PC-3 (cell line): ENCODE measurements at regions not wholly inside any gene's neighbourhood (a gene's known extent, or its start where the extent isn't known, plus 50 kb on each side); places are given as distances from the start of the nearest gene placed in this dataset.

ENCODE experiments used
- ATAC-seq: fragments of 200-7000 bp; cut with Tn5 transposase; 2 replicates; pipeline ENCODE4 v1.9.1; 2020; ENCODE audit warnings: mild to moderate bottlenecking, moderate library complexity
- BruUV-seq: library from RNA; stranded (reverse); fragments of 400-500 nt; replicated peaks from 2 replicates; lab custom pipeline; 2021; lab: Mats Ljungman, UMichigan
- CTCF ChIA-PET: fragments of 300-600 bp; sonication (Branson Sonifier 250); formaldehyde crosslinking; loops from one replicate; lab custom pipeline; 2022; ENCODE audit warnings: antibody characterized with exemption; lab: Charles Lee
- POLR2A ChIA-PET: fragments of 300-600 bp; sonication (Branson Sonifier 250); formaldehyde crosslinking; loops from one replicate; lab custom pipeline; 2022; ENCODE audit warnings: antibody characterized with exemption; ENCODE audit not compliant: unreplicated experiment; lab: Charles Lee
- DNase-seq: peaks from one replicate; pipeline ENCODE4 v3.0.0-alpha.2; 2015
- H2AFZ ChIP-seq: fragments of 300-600 bp; sonication (generic); 2 replicates; pipeline ENCODE4 v1.6.0; 2016; ENCODE audit warnings: antibody characterized with exemption, low read length
- H3F3A ChIP-seq: fragments of 300-600 bp; sonication (generic); one replicate; pipeline ENCODE4 v1.6.0; 2017; ENCODE audit warnings: antibody characterized with exemption, low read length, control low read depth, mild to moderate bottlenecking; ENCODE audit not compliant: unreplicated experiment
- H3K27ac ChIP-seq: fragments of 300-600 bp; sonication (generic); 2 replicates; pipeline ENCODE4 v1.5.1; 2016; ENCODE audit warnings: mild to moderate bottlenecking, low read length
- H3K27me3 ChIP-seq: fragments of 300-600 bp; sonication (generic); 2 replicates; pipeline ENCODE4 v1.6.1; 2016; ENCODE audit warnings: low read length, mixed read lengths
- H3K36me3 ChIP-seq: fragments of 300-600 bp; sonication (generic); 2 replicates; pipeline ENCODE4 v1.6.1; 2016; ENCODE audit warnings: low read depth, mixed run types, low read length, mixed read lengths
- H3K4me1 ChIP-seq: fragments of 300-600 bp; sonication (generic); 2 replicates; pipeline ENCODE4 v1.5.1; 2016; ENCODE audit warnings: low read length; ENCODE audit not compliant: insufficient read depth
- H3K4me2 ChIP-seq: fragments of 300-600 bp; sonication (generic); 2 replicates; pipeline ENCODE4 v1.6.0; 2016; ENCODE audit warnings: low read length
- H3K4me3 ChIP-seq: fragments of 300-600 bp; sonication (generic); 2 replicates; pipeline ENCODE4 v1.5.1; 2016; ENCODE audit warnings: mild to moderate bottlenecking, low read length, mixed read lengths
- H3K79me2 ChIP-seq: fragments of 300-600 bp; sonication (generic); 2 replicates; pipeline ENCODE4 v1.6.1; 2017; ENCODE audit warnings: low read length, mixed read lengths
- H3K9ac ChIP-seq: fragments of 300-600 bp; sonication (generic); 2 replicates; pipeline ENCODE4 v1.6.0; 2016; ENCODE audit warnings: mild to moderate bottlenecking, low read length
- H3K9me2 ChIP-seq: fragments of 300-600 bp; sonication (generic); replicated peaks from 2 replicates; pipeline ENCODE4 v1.6.1; 2016; ENCODE audit warnings: mixed run types, low read length, mixed read lengths
- H3K9me3 ChIP-seq: fragments of 300-600 bp; sonication (generic); 2 replicates; pipeline ENCODE4 v1.6.1; 2016; ENCODE audit warnings: low read length, mixed read lengths
- H4K20me1 ChIP-seq: fragments of 300-600 bp; sonication (generic); 2 replicates; pipeline ENCODE4 v1.6.1; 2016; ENCODE audit warnings: low read length, mixed read lengths
- EZH2 ChIP-seq: fragments of 300-600 bp; sonication (generic); IDR thresholded peaks from one replicate; pipeline ENCODE4 v1.6.1; 2017; ENCODE audit warnings: antibody characterized with exemption, mild to moderate bottlenecking, low read length; ENCODE audit not compliant: unreplicated experiment
- EZH2phosphoT487 ChIP-seq: fragments of 300-600 bp; sonication (generic); IDR thresholded peaks from 2 replicates; pipeline ENCODE4 v1.6.1; 2018; ENCODE audit warnings: mild to moderate bottlenecking, antibody characterized with exemption, low read length, borderline replicate concordance
- intact Hi-C: fragments of 100-400 bp; cut with micrococcal nuclease; formaldehyde crosslinking; loops from 2 replicates; pipeline ENCODE4 v1.9.0; 2023
- TF ChIP-seq, protein P1 (sequence below): fragments of 300-600 bp; sonication (generic); conservative IDR thresholded peaks from 2 replicates; pipeline ENCODE4 v1.5.1; 2017; ENCODE audit warnings: antibody characterized with exemption, low read depth, mild to moderate bottlenecking, low read length

DNA sequence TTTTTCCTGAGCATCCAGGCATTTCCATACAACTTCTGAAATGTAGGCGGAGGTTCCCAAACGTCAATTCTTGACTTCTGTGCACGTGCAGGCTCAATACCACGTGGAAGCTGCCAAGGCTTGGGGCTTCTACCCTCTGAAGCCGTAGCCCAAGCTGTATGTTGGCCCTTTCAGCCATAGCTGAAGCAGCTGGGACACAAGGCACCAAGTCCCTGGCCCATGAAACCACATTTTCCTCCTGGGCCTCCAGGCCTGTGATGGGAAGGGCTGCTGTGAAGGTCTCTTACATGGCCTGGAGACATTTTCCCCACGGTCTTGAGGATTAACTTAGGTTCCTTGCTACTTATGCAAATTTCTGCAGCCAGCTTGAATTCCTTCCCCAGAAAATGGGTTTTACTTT is 103.6 kb downstream of the NREP start:
- no peaks in the 10 kb centered on the region for H3K9me2 ChIP-seq
- no peak for ATAC-seq
- no peak overlapping the region for H3K4me2 ChIP-seq
- no peak overlapping the region for H2AFZ ChIP-seq
- no peaks in the 10 kb centered on the region for H3K79me2 ChIP-seq
- no peak for DNase-seq
- no peaks in the 10 kb centered on the region for H3K9me3 ChIP-seq
- no peak overlapping the region for H3K9ac ChIP-seq
- no peaks in the 10 kb centered on the region for H4K20me1 ChIP-seq
- H3K4me1 ChIP-seq, result no peaks in the 10 kb centered on the region
- no peaks in the 10 kb centered on the region for H3K27me3 ChIP-seq
- TF ChIP-seq EZH2phosphoT487 (no peak), EZH2 (no peak)
- TF ChIP-seq, protein P1, sequence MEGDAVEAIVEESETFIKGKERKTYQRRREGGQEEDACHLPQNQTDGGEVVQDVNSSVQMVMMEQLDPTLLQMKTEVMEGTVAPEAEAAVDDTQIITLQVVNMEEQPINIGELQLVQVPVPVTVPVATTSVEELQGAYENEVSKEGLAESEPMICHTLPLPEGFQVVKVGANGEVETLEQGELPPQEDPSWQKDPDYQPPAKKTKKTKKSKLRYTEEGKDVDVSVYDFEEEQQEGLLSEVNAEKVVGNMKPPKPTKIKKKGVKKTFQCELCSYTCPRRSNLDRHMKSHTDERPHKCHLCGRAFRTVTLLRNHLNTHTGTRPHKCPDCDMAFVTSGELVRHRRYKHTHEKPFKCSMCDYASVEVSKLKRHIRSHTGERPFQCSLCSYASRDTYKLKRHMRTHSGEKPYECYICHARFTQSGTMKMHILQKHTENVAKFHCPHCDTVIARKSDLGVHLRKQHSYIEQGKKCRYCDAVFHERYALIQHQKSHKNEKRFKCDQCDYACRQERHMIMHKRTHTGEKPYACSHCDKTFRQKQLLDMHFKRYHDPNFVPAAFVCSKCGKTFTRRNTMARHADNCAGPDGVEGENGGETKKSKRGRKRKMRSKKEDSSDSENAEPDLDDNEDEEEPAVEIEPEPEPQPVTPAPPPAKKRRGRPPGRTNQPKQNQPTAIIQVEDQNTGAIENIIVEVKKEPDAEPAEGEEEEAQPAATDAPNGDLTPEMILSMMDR, result no peak
- ChIA-PET POLR2A (no interaction called here), CTCF (no interaction called here)
- no peaks in the 10 kb centered on the region for H3K36me3 ChIP-seq
- H3K27ac ChIP-seq, result no peak overlapping the region
- no peak overlapping the region for H3K4me3 ChIP-seq
- BruUV-seq, result no TSS peak
- H3F3A ChIP-seq, result no peaks in the 10 kb centered on the region
- intact Hi-C loops, result no loop called here

DNA sequence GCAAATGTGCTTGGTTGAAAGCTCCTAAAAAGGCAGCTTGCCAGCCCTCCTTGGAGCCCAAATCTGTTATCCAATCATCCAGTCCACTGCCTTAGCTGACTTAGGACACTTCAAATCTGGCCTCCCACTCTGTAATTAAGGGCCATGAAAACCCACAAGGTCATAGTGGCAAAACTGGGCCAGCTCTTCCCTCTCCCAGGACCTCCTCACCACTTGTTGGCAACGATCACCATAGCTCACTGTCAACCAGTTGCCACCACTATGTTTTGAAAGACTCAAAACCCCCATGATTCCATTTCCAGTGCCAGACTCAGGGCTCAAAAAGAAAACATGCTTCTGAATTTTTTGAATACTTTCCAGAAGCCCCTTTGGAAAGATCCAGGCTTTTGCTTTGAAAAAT is 107.5 kb downstream of the NREP start:
- no peaks in the 10 kb centered on the region for H3K9me3 ChIP-seq
- no peaks in the 10 kb centered on the region for H3F3A ChIP-seq
- H3K4me1 ChIP-seq, result no peaks in the 10 kb centered on the region
- H4K20me1 ChIP-seq, result no peaks in the 10 kb centered on the region
- no peak overlapping the region for H3K9ac ChIP-seq
- no peak for ATAC-seq
- CTCF ChIA-PET, result interaction anchor here (0.5 kb wide), 1 partner anchor 537 kb away, joined by 3 read pairs; no protein-coding TSS in a partner anchor
- H3K27ac ChIP-seq, result no peak overlapping the region
- no peak for TF ChIP-seq EZH2phosphoT487
- TF ChIP-seq, protein P1, result no peak
- no peak for TF ChIP-seq EZH2
- H3K79me2 ChIP-seq, result no peaks in the 10 kb centered on the region
- intact Hi-C loops, result no loop called here
- no TSS peak for BruUV-seq
- H3K4me2 ChIP-seq, result no peak overlapping the region
- no peaks in the 10 kb centered on the region for H3K27me3 ChIP-seq
- no peak overlapping the region for H2AFZ ChIP-seq
- no peak for DNase-seq
- no peak overlapping the region for H3K4me3 ChIP-seq
- no peaks in the 10 kb centered on the region for H3K9me2 ChIP-seq
- POLR2A ChIA-PET, result no interaction called here
- no peaks in the 10 kb centered on the region for H3K36me3 ChIP-seq

DNA sequence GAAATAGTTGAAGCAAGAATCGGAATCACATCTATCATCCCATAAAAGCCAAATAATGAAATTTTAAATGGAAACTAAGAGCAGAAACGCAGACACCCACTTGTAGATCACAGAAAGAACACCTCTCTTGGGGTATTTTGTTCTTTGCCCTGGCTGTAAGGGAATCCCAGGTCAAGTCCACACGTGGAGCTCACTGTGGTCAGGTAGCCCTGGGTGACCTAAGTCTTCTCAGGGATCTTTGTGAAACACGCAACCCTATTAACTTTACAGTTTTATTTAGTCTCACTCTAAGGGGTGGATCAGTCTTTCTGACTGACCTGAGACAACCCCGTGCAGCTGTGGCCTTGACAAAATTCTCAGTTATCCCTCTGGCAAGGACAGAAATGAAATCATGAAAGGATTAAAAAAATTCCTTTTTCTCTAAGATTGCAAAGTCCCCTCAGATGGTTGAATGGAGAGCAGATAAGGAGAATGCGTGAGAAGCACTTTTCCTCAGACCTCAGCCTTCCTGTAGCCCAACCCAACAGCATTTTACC is 111.6 kb downstream of the NREP start:
- DNase-seq, result no peak
- POLR2A ChIA-PET, result no interaction called here

More for the DNA sequence above, 111.6 kb downstream of the NREP start:
- H3F3A ChIP-seq, result no peaks in the 10 kb centered on the region
- H3K9me2 ChIP-seq, result no peaks in the 10 kb centered on the region
- no peak for ATAC-seq
- no peaks in the 10 kb centered on the region for H3K9me3 ChIP-seq
- TF ChIP-seq, protein P1, result no peak
- TF ChIP-seq EZH2phosphoT487, result no peak
- no peak for TF ChIP-seq EZH2
- H2AFZ ChIP-seq, result no peak overlapping the region
- no peak overlapping the region for H3K4me2 ChIP-seq
- intact Hi-C loops, result no loop called here
- H3K4me3 ChIP-seq, result no peak overlapping the region
- H3K27ac ChIP-seq, result no peak overlapping the region
- H3K27me3 ChIP-seq, result no peaks in the 10 kb centered on the region
- no peak overlapping the region for H3K9ac ChIP-seq
- H3K79me2 ChIP-seq, result no peaks in the 10 kb centered on the region
- no peaks in the 10 kb centered on the region for H3K36me3 ChIP-seq
- no TSS peak for BruUV-seq
- H4K20me1 ChIP-seq, result no peaks in the 10 kb centered on the region
- CTCF ChIA-PET, result no interaction called here
- H3K4me1 ChIP-seq, result peaks cover 18% of the 10 kb centered on the region
